ENCODE measurements at regions not wholly inside any gene's neighbourhood (a gene's known extent, or its start where the extent isn't known, plus 50 kb on each side); places are given as distances from the start of the nearest gene placed in this dataset.
A peak's percentile ranks its signal among the peaks of the same experiment; 100 is the strongest.

DNA sequence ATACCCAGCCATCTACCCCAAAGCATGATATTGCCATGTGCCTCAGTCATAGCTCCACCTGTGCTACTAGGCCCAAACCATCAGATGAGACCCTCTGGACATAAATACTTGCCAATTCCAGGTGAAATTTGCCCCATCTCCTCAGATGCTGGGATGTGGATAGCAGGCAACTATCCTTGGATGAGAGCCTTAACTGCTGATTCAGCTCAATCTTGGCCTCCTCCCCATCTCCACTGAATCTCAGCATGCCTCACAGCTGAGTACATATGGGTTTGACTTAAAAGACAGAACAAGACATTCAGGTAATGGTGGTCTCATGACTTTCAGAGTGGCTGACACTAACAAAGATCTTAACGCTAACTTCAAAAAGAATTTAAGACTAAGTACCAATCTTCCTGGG lies 50.8 kb upstream of the KLHL13 start:
- DNase-seq = no peak

GRCh38 chrX:118171356-118171755 lies 54.7 kb upstream of the KLHL13 start:
- DNase-seq = no peak

DNA sequence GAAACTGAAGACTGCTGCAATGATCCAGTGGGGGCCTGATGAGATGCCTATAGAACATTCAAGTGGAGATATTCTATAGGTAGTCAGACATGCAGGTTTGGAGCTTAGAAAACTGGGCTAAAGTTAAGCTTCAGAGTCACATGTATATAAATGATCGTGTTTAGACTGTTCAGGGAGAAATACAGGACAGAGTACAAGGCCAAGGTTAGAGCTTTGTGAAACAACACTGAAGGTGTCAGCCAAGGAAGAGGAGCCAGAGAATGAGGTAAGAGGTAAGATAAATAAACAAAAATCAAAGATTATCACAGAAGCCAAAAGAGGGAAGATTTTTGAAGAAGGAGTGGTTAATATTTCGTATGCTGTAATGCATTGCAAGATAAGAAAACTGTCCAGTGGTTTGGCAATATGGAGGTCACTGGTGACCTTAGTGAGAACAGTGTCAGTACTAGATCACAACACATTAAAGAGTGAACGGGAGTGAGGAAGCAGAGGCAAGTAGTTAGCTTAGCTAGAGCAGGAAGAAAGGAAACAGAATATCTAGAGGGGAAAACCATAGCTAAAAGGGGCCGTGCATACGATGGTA lies 58.0 kb upstream of the KLHL13 start:
- no peak for DNase-seq

GRCh38 chrX:118177708-118178107 lies 61.1 kb upstream of the KLHL13 start:
- DNase-seq = no peak

DNA sequence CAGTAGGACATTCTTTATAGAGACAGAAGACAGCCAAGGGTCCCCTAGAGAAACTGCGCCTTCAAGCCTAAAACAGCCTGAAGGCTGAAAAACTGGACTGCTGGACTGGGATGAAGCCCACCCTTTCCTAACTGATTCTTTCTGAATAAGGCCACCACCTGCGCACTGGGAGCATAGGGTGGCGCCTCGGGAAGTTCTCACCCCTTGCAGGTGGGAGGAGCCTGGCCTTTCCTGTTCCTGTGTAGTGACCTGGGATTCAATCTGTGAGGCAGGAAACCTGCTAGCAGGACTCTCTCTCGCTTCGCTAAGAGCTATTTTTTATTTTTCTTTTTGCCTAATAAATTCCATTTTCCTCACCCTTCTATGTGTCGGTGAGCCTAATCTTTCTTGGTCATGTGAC lies 61.8 kb upstream of the KLHL13 start:
- DNase-seq = no peak

- DNase-seq = no peak
Observed at GRCh38 chrX:118179161-118179560, 62.6 kb upstream of the KLHL13 start.

DNA sequence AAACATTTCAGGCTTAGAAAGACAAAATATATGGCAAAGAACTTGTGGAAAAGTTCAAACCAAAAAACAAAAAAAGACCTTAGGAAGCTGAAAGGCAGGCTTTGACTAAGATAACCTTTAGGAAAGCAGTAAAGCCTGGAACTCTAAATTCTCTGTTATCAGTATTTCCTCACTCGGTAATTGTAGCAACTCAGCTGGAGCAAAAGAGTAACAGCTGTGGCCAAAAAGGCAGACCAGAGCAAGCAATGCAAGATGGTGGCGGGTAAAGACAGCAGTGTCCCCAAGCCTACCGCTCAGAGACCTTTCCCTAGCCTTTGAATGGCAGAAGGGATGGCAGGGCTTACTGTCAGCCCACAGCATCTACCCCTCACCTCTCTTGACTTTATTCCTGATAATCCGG lies 63.1 kb upstream of the KLHL13 start:
- no peak for DNase-seq

- no peak for DNase-seq
Observed at GRCh38 chrX:118181030-118181429, 64.4 kb upstream of the KLHL13 start.

DNA sequence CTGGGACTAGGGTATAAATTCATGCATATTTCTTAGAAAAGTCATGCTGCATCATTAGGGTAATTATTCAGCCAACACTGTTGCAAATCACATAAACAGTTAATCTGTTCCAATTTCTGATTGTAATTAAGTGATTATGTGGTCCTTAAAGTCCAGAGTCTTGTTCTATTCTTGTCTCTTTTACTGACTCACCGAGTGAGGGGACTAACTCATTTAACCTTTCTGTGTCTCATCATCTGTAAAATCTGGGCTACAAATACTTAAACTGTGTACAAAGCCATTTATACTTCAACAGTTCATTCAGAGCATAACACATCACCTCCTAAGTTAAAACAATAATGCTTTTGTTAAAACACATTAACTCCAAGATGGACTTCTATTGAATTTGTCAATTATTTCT lies 65.4 kb upstream of the KLHL13 start:
- peak; percentile 84 for DNase-seq

DNA sequence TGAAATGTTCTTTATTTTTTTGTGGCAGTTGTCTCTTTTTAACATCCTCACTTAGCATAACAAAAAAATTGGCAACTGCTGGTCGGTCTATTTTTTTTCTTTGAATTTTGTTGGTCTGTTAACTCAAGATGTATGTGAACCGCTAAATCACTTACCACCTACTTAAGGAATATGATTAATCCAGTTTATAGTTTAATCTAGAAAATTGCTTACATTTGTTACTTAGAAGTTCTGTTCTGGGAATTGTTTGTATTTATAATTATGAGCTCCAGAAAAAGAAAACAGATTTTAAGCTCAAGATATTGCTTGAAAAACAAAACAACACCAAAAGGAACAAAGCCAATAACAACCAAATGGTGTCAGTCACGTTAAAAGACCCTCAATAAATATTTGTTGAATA lies 66.1 kb upstream of the KLHL13 start:
- DNase-seq = no peak

GRCh38 chrX:118183606-118184005 lies 67.0 kb upstream of the KLHL13 start:
- no peak for DNase-seq

GRCh38 chrX:118187100-118187499 lies 70.5 kb upstream of the KLHL13 start:
- no peak for DNase-seq

GRCh38 chrX:118189000-118189399 lies 72.4 kb upstream of the KLHL13 start:
- no peak for DNase-seq

GRCh38 chrX:118189628-118190027 lies 73.0 kb upstream of the KLHL13 start:
- peak; percentile 33 for DNase-seq

DNA sequence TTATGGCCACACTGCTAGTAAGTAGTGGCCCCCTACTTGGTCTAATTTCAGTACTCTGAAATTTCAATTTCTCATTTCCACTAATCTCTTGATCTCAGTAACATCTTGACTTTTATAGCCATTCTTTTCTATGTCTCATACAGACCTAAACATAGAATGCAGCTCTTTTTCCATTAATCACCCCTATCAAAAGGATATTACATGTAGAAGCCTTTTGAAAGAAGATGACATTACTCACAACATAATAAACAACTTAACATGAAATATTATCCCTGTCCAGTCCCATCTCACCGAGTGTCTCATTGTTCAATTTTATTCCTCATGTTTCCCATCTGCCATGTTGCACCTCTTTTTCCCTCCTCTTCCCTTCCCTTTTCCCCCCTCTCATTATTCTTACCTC lies 81.1 kb upstream of the KLHL13 start:
- no peak for DNase-seq

DNA sequence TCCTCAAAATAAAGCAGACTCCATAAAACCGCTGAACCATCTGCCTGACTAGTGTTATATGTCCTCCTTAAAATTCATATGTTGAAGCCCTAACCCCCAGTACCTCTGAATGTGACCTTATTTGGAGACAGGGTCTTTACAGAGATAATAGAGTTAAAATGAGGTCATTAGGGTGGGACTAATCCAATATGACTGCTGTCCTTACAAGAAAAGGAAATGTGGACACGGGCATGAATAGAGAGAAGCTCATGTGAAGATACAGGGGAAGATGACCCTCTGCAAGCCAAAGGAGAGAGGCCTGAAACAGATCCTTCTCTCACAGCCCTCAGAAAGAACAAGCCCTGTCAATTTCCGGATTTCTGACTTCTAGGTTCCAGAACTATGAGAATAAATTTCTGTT lies 82.0 kb upstream of the KLHL13 start:
- no peak for DNase-seq

GRCh38 chrX:118199997-118200396 lies 83.4 kb upstream of the KLHL13 start:
- no peak for DNase-seq

DNA sequence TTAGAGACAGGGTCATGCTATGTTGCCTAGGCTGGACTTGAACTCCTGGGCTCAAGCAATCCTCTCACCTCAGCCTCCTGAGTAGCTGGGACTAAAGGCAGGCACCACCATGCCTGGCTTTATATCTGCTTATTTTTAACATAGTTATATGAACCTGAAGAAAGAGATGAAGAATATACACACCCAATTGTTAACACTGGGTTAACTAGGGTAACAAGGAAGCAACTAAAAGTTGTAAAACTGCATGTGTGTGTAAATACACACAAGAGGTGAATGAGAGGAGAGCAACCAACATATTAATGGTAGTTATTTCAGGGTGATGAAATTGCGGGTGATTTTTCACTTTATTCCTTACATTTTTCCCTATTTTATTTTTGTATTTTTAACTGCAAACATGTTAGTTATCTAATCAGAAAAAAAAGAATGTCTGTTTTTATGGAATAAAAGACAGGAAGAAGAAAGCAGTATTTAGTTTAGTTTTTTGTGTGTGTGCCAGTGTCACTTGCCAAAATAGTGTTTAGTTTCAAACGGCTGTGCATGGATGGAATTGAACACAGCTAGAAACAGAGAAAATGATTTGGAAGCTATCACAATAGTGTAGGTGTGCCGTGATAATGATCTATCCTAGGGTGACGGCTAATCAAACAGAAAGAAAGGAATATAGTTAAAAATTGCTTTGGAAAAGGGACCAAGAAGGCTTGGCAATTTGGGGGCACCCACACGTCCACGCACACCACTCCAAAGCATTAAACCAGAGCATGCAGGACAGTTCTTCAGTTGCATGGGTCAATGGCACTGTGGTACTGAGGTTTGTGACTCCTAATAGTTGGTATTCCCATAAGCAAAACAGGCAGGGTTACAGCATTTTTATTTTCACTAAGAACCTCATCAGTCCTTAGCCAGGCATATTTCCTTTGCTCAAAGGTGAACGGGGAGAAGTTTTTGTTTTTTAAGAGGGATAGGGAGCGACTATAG lies 89.1 kb upstream of the KLHL13 start:
- peak; percentile 60 for DNase-seq

- DNase-seq = peak; percentile 93
Observed at GRCh38 chrX:118207831-118208453, 91.3 kb upstream of the KLHL13 start.

DNA sequence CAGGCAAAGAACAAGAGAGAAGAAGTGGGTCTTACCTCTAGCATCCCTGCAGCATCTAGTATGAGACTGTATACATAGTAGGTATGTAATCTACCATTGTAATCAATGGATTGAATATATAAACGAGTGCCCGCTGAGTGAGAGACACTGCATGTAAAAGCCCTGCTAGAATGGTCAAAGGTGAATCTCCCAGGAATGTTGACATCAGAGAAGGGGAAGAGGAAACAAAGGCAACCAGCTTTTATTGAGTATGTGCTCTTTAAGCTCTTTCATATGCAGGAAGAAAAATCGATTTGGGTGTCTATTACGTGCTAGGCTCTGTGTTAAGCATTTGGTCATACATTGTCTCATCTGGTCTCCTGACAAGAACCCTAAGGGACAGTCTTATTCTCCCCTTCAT lies 91.9 kb upstream of the KLHL13 start:
- no peak for DNase-seq

DNA sequence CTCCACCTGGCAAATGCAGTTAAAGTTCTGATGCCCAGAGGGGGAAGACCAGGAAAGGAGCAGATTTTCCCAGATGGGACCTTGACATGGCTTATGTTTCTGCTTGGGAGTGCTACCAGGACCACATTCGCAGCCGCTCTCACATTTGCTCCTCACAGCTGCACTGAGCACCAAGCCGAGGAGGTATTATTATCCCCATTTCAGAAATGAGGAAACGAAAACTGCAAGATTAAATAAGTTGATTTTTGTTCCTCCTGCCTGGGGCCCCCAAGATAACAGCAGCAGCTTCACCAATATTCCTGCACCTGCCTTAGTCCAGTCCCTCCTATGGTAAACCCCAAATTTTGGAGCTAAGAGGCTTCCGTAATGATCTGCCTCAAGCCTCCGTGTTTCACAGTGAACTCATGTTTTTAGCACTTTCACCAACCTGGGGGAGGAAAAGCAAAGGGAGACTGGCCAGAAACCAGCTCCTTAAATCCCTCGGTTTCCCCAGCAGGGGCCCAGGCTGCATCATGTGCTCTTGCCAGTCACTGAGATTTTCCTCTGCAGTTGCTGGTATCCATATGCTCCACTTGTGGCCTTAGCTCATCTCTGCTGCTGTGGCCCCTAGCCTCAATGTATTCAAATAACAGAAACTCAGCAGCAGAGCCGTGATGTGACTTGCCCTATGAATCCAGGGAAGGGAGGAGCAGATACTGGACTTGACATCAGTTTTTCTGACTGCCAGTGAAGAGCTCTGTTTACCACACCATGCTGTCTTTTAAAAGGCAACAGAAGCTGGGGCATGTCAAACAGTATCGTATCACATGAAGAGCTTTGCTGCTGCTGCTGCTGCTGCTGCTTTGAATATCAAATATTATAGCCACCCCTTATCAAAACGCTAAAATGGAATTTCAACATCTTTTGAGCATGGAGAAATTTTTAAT lies 95.5 kb upstream of the KLHL13 start:
- no peak for DNase-seq

DNA sequence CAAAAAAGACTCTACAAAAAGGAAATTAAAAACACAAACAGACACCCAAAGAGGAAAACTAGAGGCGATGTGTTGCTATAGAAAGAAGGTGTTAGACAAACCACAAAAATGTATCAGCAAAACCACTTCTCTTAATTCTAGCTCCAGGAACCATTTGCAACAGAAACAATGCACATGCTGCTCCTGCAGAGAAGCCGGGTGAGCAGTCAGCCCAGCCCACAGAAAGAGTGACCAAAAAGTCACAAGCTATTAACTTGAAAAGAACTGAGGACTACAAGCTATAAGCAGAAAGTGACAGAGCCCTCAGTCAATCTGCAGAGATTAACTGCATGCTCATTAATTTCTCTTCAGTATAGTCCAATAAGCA lies 96.2 kb upstream of the KLHL13 start:
- DNase-seq = no peak

DNA sequence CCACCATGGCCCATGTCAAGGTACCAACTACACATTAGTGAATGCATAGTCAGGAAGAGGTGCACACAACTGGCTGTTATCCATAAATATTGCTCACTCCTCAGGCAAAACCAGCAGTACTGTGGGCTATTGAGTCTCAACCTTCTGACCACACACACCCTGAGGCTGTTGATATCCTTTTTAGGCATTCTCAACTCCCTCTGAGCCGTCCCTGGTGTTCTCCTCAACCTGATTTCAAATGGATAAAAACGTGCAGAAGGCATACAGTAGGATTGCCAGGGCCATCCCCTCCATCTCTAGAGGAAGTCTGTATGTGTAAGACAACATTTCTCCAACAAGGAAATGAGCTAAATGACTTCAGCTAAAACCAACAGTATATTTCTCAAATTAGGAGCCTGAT lies 98.7 kb upstream of the KLHL13 start:
- DNase-seq = no peak
